ENCODE measurements at regions not wholly inside any gene's neighbourhood (a gene's known extent, or its start where the extent isn't known, plus 50 kb on each side); places are given as distances from the start of the nearest gene placed in this dataset.

DNA sequence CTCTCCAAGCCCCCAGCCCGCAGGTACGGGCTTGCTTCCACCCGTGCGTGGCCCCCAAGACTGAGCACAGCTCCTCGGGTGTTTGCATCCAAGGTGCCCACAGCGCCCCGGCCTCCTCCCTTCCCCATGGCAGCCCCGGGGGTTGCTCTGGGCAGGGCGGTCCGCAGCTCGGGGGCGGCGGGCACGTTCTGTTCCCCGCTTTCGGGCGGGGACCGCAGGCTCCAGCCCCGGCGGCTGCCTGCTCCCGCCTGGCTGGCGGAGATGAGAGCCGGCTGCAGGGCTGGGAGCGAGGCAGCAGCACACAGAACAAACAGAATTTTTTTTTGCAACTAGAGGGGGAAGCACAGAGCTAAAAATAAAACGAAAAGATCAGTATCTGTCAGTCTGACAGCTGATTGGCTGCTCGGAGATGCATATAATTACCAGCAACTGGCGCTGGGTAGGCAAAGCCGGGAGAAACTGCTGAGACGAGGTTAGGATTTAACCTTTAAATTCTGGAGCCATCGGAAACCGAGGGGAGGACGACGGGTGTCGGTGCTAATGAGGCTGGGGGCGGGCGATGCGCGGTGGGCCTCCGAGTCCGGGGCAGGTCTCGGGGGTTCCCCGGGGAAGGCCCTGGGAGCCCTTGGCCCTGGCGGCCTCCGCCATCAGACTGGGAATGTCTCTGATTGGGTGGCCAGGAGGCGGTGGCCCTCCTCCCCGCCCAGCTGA lies 142.7 kb upstream of the IER5L start:
- TF ChIP-seq GATA2 (IDR thresholded peaks at IDR 0.05; ENCODE audit: low read depth, low read length) (peak; percentile 99), GATA3 (IDR thresholded peaks at IDR 0.05; ENCODE audit: low read depth, low read length) (no peak)

DNA sequence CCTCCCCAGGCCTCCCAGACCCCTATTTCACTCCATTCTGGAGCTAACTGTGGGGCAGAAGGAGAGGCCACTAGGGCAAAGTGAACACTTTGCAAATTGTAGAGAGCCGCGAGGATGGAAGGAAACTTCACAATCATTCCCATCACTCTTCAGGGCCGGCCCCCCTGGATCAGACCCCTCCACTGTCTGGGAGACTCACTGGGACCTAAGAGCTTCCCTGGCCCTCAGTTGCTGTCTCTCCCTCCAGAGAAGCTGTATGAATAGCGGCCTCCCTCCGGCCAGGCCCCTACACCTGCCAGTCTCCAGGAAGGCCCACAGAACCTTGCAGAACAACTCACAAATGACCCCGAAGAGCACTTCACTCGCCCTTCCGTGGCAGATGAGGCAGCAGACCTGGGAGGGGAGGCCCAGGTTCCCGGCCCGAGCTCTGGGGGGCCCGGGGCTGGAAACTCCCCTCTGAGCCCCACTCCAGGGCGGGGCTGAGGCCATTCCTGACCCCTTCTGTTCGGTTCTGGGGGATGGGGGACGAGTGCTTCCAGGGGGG lies 141.9 kb upstream of the IER5L start:
- TF ChIP-seq GATA3 (IDR thresholded peaks at IDR 0.05; ENCODE audit: low read depth, low read length) (no peak), GATA2 (IDR thresholded peaks at IDR 0.05; ENCODE audit: low read depth, low read length) (no peak)

DNA sequence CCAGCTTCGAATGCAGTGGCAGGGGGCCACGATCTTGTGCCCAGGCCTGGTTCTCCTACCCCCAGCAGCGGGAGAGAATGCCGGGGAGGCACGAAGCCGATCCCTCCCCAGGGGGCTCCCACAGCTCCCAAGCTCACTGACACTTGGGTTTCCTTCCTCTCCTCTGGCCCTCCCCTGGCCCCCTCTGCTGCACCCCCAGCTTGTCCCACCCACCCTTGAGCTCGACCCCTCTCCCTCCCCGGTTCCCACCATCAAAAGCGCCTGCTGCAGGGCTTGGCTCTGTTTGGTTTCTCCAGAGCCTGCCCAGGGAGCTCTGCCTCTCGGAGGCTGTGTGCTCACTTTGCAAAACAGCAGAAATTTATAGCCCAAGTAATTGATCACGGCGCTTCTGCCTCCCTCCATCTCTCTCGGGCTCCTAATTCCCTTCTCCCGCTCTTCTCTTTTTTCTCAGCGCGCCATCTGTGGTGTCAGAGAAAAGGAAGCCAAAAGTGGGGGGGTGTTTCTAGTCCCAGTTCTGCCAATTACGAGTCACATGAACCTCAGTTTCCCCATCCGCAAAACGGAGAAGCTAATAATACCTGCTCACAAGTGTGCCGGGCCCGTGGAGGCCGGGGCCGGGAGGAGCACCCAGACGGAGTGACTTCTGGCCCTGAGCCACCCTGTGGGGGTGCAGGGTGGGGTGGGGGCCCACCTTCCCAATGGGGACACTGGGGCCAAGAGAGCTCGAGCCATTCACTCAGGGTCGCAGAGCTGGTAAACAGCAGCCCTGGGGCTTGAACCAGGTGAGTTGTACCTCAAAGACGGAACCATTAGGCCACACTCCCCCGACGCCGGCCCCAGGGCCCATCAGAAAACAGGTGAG lies 141.2 kb upstream of the IER5L start:
- TF ChIP-seq GATA3 (IDR thresholded peaks at IDR 0.05; ENCODE audit: low read depth, low read length): no peak
- no peak for TF ChIP-seq GATA2 (IDR thresholded peaks at IDR 0.05; ENCODE audit: low read depth, low read length)

DNA sequence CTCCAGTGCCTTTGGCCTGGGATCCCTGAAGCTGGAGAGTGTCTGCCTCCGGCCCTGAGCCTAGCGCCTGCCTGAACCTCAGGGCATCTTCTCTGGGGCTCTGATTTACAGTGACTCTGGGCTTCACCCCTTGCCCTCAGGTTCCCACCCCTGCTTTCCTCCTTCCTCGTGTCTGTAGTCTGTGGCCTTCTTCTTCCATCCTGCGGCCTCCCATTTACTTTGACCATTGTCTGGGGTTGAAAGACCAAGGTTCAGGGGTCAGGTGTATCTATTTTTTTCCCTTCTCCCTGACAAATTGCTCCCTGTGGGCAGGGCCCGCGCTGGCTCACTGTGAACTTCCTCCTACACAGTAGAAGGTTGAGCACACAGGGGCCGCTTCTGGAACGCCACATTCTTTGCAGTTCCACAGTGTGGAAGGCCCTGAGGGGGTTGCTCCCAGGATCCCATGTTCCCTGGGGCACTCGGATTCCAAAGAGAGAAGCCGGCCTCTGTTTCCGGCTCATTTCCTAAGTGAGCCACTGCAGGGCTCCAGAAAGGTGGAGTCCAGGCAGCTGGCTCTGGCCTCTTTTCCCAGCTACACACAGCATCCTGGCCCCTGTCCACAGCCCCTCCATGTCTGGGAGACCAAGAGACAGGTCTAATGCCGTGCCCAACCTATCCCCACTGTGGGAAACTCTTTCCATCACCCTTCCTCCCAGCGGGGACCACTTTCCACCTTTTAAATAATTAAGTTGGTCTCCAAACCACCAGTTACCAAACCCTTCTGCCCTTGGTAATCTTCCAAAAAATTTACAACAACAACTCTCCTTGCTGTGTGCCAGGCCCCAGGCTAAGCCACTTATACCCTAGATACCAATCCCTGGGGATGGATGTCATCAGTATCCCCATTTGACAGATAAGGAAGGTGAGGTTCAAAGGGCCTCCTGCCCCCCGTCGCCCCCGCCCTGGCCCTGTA lies 140.3 kb upstream of the IER5L start:
- TF ChIP-seq GATA2 (IDR thresholded peaks at IDR 0.05; ENCODE audit: low read depth, low read length) (no peak), GATA3 (IDR thresholded peaks at IDR 0.05; ENCODE audit: low read depth, low read length) (no peak)

GRCh38 chr9:129317179-129318011 lies 139.3 kb upstream of the IER5L start:
- no peak for TF ChIP-seq GATA2 (IDR thresholded peaks at IDR 0.05; ENCODE audit: low read depth, low read length)
- no peak for TF ChIP-seq GATA3 (IDR thresholded peaks at IDR 0.05; ENCODE audit: low read depth, low read length)

- TF ChIP-seq GATA3 (IDR thresholded peaks at IDR 0.05; ENCODE audit: low read depth, low read length) (no peak), GATA2 (IDR thresholded peaks at IDR 0.05; ENCODE audit: low read depth, low read length) (no peak)
These were observed 138.4 kb upstream of the IER5L start for GRCh38 chr9:129316281-129317030.

GRCh38 chr9:129313331-129313955 lies 135.4 kb upstream of the IER5L start:
- TF ChIP-seq GATA3 (IDR thresholded peaks at IDR 0.05; ENCODE audit: low read depth, low read length) (no peak), GATA2 (IDR thresholded peaks at IDR 0.05; ENCODE audit: low read depth, low read length) (no peak)

GRCh38 chr9:129312251-129313122 lies 134.4 kb upstream of the IER5L start:
- TF ChIP-seq GATA2 (IDR thresholded peaks at IDR 0.05; ENCODE audit: low read depth, low read length) (no peak), GATA3 (IDR thresholded peaks at IDR 0.05; ENCODE audit: low read depth, low read length) (no peak)

DNA sequence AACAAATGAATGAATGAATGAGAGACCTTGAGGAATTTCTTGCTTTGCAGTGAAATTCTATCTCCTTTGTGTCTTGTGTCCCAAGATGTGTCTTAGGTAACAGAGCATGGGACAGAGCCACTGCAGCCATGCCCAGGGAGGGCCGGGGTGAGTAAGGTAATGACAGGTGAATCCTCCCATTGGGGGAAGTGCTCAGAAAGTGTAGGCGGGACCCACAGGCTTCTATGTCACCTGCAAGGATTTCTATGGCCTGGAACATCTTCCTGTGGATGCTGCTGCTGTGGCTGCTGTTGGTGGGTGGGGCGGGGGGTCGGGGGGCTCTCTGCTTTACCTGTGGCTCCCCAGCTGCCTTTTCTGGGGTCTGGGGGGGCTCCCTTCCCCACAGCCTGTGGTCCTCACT lies 133.6 kb upstream of the IER5L start:
- TF ChIP-seq GATA2 (IDR thresholded peaks at IDR 0.05; ENCODE audit: low read depth, low read length): no peak
- TF ChIP-seq GATA3 (IDR thresholded peaks at IDR 0.05; ENCODE audit: low read depth, low read length): no peak

GRCh38 chr9:129310666-129311350 lies 132.7 kb upstream of the IER5L start:
- TF ChIP-seq GATA3 (IDR thresholded peaks at IDR 0.05; ENCODE audit: low read depth, low read length) (no peak), GATA2 (IDR thresholded peaks at IDR 0.05; ENCODE audit: low read depth, low read length) (no peak)

Data from SH-SY5Y (cell line).